ENCODE measurements at regions not wholly inside any gene's neighbourhood (a gene's known extent, or its start where the extent isn't known, plus 50 kb on each side); places are given as distances from the start of the nearest gene placed in this dataset.
A peak's percentile ranks its signal among the peaks of the same experiment; 100 is the strongest.
"Not testable (repeated sequence)": the region's sequence is repeated elsewhere in the genome, so short reads cannot be mapped to it uniquely, and the experiment has no call there.

DNA sequence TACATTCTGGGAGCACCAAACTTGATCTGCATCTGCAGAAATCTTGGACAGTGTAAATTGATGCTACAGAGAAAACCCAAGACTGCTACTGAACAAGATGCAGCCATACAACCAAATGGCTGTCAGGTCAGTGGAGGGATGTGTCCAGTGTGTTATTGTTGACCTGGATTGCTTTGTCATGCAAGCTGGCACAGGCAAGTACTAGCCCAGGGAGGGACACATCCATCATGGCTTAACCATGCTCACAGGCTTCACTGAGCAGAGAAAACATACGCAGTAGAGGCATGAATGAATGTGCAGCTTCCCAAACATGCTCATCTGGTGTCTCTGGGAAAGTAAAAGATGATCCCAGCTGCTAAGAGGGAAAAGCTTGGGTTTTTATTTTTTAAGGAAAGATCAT, 93.6 kb downstream of the MTNR1B start:
- no peak overlapping the region for H3K4me3 ChIP-seq
- in situ Hi-C loops (cut with MboI; ENCODE audit: low sequenced_read_pairs) = no loop called here
- no peak for DNase-seq (ENCODE audit: low spot score in 2 of 2)
- H3K27me3 ChIP-seq (ENCODE audit: low read depth) = no peaks in the 10 kb centered on the region
- no peaks in the 10 kb centered on the region for H3K36me3 ChIP-seq (replicated peaks)
- peaks cover 12% of the 10 kb centered on the region for H3K4me1 ChIP-seq
- H3K9me3 ChIP-seq = no peaks in the 10 kb centered on the region

GRCh38 chr11:93065074-93065674, 95.7 kb downstream of the MTNR1B start:
- peak in 1 of 2 experiments; percentile 56 for DNase-seq (ENCODE audit: low spot score in 2 of 2)
- H3K4me3 ChIP-seq; H3K36me3 ChIP-seq (replicated peaks); H3K27me3 ChIP-seq (ENCODE audit: low read depth); H3K9me3 ChIP-seq; in situ Hi-C loops (cut with MboI; ENCODE audit: low sequenced_read_pairs): not testable (repeated sequence)
- H3K4me1 ChIP-seq = peaks cover 23% of the 10 kb centered on the region

GRCh38 chr11:93067881-93068390, 98.5 kb downstream of the MTNR1B start:
- H3K36me3 ChIP-seq (replicated peaks) = no peaks in the 10 kb centered on the region
- no peaks in the 10 kb centered on the region for H3K9me3 ChIP-seq
- no peaks in the 10 kb centered on the region for H3K27me3 ChIP-seq (ENCODE audit: low read depth)
- in situ Hi-C loops (cut with MboI; ENCODE audit: low sequenced_read_pairs) = no loop called here
- no peak overlapping the region for H3K4me3 ChIP-seq
- no peak for DNase-seq (ENCODE audit: low spot score in 2 of 2)
- peaks cover 46% of the 10 kb centered on the region for H3K4me1 ChIP-seq

- Histone ChIP-seq H3K9me3 (no peaks in the 10 kb centered on the region), H3K4me3 (no peak overlapping the region), H3K4me1 (peaks cover 40% of the 10 kb centered on the region), H3K36me3 (replicated peaks) (no peaks in the 10 kb centered on the region), H3K27me3 (ENCODE audit: low read depth) (no peaks in the 10 kb centered on the region)
- DNase-seq (ENCODE audit: low spot score in 2 of 2) = peak; percentile 43 to 95
- in situ Hi-C loops (cut with MboI; ENCODE audit: low sequenced_read_pairs) = no loop called here
Measured at GRCh38 chr11:93072229-93072914, 102.9 kb downstream of the MTNR1B start.

GRCh38 chr11:93073026-93073425, 103.6 kb downstream of the MTNR1B start:
- peak; percentile 41 for DNase-seq (ENCODE audit: low spot score in 2 of 2)
- Histone ChIP-seq H3K4me3 (no peak overlapping the region), H3K27me3 (ENCODE audit: low read depth) (no peaks in the 10 kb centered on the region), H3K9me3 (no peaks in the 10 kb centered on the region), H3K36me3 (replicated peaks) (no peaks in the 10 kb centered on the region), H3K4me1 (peaks cover 40% of the 10 kb centered on the region)
- in situ Hi-C loops (cut with MboI; ENCODE audit: low sequenced_read_pairs) = no loop called here

GRCh38 chr11:93073508-93074280, 104.2 kb downstream of the MTNR1B start:
- DNase-seq (ENCODE audit: low spot score in 2 of 2) = no peak
- Histone ChIP-seq H3K27me3 (ENCODE audit: low read depth) (no peaks in the 10 kb centered on the region), H3K4me1 (peaks cover 41% of the 10 kb centered on the region), H3K4me3 (no peak overlapping the region), H3K36me3 (replicated peaks) (no peaks in the 10 kb centered on the region), H3K9me3 (no peaks in the 10 kb centered on the region)
- in situ Hi-C loops (cut with MboI; ENCODE audit: low sequenced_read_pairs) = no loop called here

- no peak for DNase-seq (ENCODE audit: low spot score in 2 of 2)
- peaks cover 43% of the 10 kb centered on the region for H3K4me1 ChIP-seq
- H3K27me3 ChIP-seq (ENCODE audit: low read depth) = no peaks in the 10 kb centered on the region
- no peaks in the 10 kb centered on the region for H3K9me3 ChIP-seq
- no peak overlapping the region for H3K4me3 ChIP-seq
- in situ Hi-C loops (cut with MboI; ENCODE audit: low sequenced_read_pairs) = no loop called here
- H3K36me3 ChIP-seq (replicated peaks) = no peaks in the 10 kb centered on the region
Measured at GRCh38 chr11:93074352-93074751, 104.9 kb downstream of the MTNR1B start.

- Histone ChIP-seq H3K4me1 (peaks cover 28% of the 10 kb centered on the region), H3K9me3 (no peaks in the 10 kb centered on the region), H3K27me3 (ENCODE audit: low read depth) (no peaks in the 10 kb centered on the region), H3K4me3 (no peak overlapping the region), H3K36me3 (replicated peaks) (no peaks in the 10 kb centered on the region)
- no peak for DNase-seq (ENCODE audit: low spot score in 2 of 2)
- in situ Hi-C loops (cut with MboI; ENCODE audit: low sequenced_read_pairs) = loop anchor here (25.0 kb wide), 1 partner anchor 112 kb away; the partner anchor contains the start of gene SLC36A4
Measured at GRCh38 chr11:93075782-93076181, 106.3 kb downstream of the MTNR1B start.

DNA sequence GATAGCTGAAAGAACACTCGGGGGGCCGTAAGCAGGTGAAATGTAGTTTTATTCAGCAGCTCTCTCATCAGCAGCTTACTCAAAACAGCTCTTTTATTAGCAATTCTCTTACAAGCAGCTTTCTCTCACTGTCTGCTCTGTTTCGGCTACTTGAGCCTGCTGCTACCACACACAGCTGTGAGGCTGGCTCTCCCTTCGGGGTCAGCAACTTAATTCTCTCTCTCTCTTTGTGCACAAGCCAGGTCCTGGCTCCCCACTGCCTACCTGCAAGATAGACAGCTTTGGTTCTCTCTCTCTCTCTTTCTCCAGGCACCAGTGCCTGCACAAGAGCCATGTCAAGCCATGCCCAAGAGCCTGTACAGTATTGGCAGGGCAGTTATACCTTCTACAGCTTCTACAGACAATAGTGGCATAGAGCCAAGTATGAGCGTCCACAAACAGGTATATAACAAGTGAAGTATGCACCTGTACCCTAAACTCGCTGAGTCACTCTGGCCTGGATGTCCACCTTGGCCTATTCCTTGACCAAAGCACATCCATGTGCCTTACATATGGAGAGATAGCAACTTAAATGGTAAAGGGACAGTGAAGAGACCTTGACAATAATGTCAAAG, 110.8 kb downstream of the MTNR1B start:
- in situ Hi-C loops (cut with MboI; ENCODE audit: low sequenced_read_pairs) = loop anchor here (25.0 kb wide), 1 partner anchor 107 kb away; the partner anchor contains the start of gene SLC36A4
- H3K4me1 ChIP-seq = peaks cover 6% of the 10 kb centered on the region

DNA sequence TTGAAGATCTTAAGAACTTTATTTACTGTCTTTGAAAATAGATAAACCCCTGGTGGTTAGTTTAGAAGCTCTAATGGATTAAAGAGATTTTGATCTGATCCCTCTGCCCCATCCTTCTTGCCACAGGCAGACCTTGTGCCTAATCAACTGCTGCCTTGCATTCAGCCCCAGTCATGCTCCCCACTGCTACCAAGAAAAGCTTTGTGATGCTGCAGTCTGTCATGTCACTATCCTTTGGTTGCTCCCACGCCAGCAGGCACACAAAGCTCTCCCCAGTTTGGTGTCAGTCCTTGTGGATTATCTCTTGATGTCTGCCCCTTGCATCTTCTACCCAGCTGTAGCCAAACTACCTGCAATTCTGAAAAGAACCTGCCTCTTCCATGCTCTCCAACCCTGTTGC, 112.2 kb downstream of the MTNR1B start:
- in situ Hi-C loops (cut with MboI; ENCODE audit: low sequenced_read_pairs) = loop anchor here (25.0 kb wide), 1 partner anchor 106 kb away; the partner anchor contains the start of gene SLC36A4
- Histone ChIP-seq H3K27me3 (ENCODE audit: low read depth) (no peaks in the 10 kb centered on the region), H3K4me3 (no peak overlapping the region), H3K36me3 (replicated peaks) (no peaks in the 10 kb centered on the region), H3K4me1 (peaks cover 8% of the 10 kb centered on the region), H3K9me3 (no peaks in the 10 kb centered on the region)
- no peak for DNase-seq (ENCODE audit: low spot score in 2 of 2)

More for the DNA sequence above, 110.8 kb downstream of the MTNR1B start:
- H3K4me3 ChIP-seq = no peak overlapping the region
- no peaks in the 10 kb centered on the region for H3K27me3 ChIP-seq (ENCODE audit: low read depth)
- no peaks in the 10 kb centered on the region for H3K9me3 ChIP-seq
- no peak for DNase-seq (ENCODE audit: low spot score in 2 of 2)
- H3K36me3 ChIP-seq (replicated peaks) = no peaks in the 10 kb centered on the region

- Histone ChIP-seq H3K4me1 (peaks cover 8% of the 10 kb centered on the region), H3K36me3 (replicated peaks) (no peaks in the 10 kb centered on the region), H3K4me3 (no peak overlapping the region), H3K27me3 (ENCODE audit: low read depth) (no peaks in the 10 kb centered on the region), H3K9me3 (no peaks in the 10 kb centered on the region)
- in situ Hi-C loops (cut with MboI; ENCODE audit: low sequenced_read_pairs) = loop anchor here (25.0 kb wide), 1 partner anchor 104 kb away; the partner anchor contains the start of gene SLC36A4
- DNase-seq (ENCODE audit: low spot score in 2 of 2) = no peak
Measured at GRCh38 chr11:93082900-93083299, 113.4 kb downstream of the MTNR1B start.

- no peaks in the 10 kb centered on the region for H3K9me3 ChIP-seq
- DNase-seq (ENCODE audit: low spot score in 2 of 2) = no peak
- H3K36me3 ChIP-seq (replicated peaks) = no peaks in the 10 kb centered on the region
- H3K4me1 ChIP-seq = peaks cover 12% of the 10 kb centered on the region
- no peak overlapping the region for H3K4me3 ChIP-seq
- in situ Hi-C loops (cut with MboI; ENCODE audit: low sequenced_read_pairs) = loop anchor here (25.0 kb wide), 1 partner anchor 102 kb away; the partner anchor contains the start of gene SLC36A4
- no peaks in the 10 kb centered on the region for H3K27me3 ChIP-seq (ENCODE audit: low read depth)
Measured at GRCh38 chr11:93084727-93085505, 112.9 kb downstream of the SLC36A4 start.
